ENCODE measurements at regions not wholly inside any gene's neighbourhood (a gene's known extent, or its start where the extent isn't known, plus 50 kb on each side); places are given as distances from the start of the nearest gene placed in this dataset.

DNA sequence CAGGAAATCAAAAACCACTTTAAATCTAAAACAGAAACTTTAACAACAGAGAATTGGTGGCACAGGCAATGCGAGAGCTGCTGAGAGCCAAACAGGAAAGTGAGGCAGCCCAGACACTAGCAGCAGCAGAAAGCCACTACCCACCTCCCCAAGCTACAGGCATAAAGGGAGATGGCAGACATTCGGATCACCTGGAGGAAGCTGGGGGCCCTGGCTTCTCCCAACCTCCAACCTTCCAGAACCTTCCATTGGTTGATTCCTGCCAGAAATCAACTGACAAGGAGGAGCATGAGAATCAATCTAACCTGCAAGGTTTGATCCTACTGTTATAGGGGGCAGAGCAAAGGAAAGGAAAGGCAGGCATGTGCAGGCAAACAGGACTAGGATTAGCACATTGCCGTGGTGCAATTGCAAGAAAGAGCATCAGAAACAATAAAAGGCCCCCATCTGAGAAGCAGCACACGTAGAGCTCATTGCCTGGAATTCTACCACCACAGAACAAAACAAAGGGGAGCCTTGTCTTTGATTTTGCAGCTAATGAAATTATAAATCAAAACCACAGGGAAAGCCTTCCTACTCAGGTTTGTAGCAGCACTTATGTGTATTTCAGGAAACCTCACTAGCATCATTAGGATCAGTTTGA is 427.3 kb upstream of the RASGEF1B start:
- TF ChIP-seq, protein P1, sequence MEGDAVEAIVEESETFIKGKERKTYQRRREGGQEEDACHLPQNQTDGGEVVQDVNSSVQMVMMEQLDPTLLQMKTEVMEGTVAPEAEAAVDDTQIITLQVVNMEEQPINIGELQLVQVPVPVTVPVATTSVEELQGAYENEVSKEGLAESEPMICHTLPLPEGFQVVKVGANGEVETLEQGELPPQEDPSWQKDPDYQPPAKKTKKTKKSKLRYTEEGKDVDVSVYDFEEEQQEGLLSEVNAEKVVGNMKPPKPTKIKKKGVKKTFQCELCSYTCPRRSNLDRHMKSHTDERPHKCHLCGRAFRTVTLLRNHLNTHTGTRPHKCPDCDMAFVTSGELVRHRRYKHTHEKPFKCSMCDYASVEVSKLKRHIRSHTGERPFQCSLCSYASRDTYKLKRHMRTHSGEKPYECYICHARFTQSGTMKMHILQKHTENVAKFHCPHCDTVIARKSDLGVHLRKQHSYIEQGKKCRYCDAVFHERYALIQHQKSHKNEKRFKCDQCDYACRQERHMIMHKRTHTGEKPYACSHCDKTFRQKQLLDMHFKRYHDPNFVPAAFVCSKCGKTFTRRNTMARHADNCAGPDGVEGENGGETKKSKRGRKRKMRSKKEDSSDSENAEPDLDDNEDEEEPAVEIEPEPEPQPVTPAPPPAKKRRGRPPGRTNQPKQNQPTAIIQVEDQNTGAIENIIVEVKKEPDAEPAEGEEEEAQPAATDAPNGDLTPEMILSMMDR (IDR thresholded peaks at IDR 0.05; ENCODE audit: unreplicated experiment): no peak

DNA sequence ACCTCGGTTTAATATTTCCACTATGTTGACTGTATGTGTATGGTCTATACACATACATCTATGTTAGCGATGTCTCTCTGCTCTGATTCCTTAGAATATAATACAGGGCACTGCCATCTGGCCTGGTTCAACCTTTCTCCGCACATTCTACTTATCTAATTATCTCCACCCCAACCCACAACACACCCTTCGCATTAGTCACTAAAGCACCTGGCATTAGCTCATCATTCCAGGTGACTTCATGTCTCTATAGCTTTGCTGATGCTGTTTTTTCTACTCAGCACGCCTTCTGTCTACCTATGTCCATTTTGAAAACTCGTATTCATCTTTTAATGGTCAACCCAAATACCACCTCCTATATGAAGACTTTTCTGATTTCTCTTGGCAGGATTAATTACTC is 425.2 kb upstream of the RASGEF1B start:
- Mint-ChIP-seq H3K36me3 (no peaks in the 10 kb centered on the region), H3K4me3 (no peak overlapping the region), H3K4me1 (no peaks in the 10 kb centered on the region), H3K9me3 (no peaks in the 10 kb centered on the region), H3K27me3 (ENCODE audit: low read depth) (peaks cover 15% of the 10 kb centered on the region), H3K27ac (no peak overlapping the region)
- TF ChIP-seq, protein P1 (IDR thresholded peaks at IDR 0.05; ENCODE audit: unreplicated experiment): no peak
- DNase-seq (ENCODE audit: low spot score in 2 of 2, unreplicated experiment in 2 of 2): no peak

More for the DNA sequence above, 427.3 kb upstream of the RASGEF1B start:
- Mint-ChIP-seq H3K4me1 (peaks cover 4% of the 10 kb centered on the region), H3K4me3 (no peak overlapping the region), H3K36me3 (no peaks in the 10 kb centered on the region), H3K27me3 (ENCODE audit: low read depth) (peaks cover 2% of the 10 kb centered on the region), H3K9me3 (no peaks in the 10 kb centered on the region), H3K27ac (no peak overlapping the region)
- no peak for DNase-seq (ENCODE audit: low spot score in 2 of 2, unreplicated experiment in 2 of 2)

DNA sequence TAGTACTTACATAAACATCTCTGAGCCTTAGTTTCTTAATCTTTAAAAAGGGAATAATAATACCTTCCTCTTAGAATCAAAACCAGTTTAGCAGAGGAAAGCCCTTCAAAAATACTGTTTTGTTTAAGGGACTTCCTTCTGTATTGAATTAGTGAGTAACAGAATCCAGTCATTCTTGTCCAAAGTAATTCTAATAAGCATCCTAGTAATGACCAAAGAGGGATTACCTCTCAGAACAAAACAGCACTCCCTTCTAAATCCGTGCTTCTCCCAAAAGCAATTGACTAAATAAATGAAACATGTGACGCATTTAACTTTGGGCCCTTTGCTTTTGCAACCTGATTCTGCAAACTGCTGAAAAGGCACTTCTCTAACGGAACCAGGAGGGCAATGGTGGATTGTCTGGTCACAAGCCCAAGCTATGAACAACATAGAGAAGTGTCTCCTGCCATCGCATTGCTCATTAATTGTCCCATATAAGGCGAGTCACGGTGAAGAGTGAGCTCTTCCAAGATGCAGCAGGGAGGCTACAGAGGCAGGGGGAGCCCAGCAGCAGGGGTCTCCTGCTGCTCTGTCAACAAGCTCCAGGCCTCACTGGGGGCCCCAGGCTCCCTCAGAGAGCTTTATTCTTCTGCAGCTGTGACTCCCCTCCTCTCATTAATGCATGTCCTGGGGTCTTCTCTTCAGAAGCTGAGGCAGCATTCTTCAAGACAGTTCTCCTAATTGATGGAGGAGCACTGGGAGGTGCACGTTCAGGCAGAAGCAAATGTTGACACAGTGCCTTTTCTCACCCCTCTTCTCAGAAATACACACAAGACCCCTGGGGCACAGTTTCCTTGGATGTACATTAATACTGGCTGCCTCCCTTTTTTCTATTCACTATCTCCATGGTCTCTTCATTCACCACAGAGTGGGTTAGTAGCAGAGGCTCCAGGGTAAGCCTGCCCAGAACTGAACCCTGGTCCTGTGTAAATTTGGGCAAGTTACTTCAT is 419.6 kb upstream of the RASGEF1B start:
- Mint-ChIP-seq H3K27ac (no peak overlapping the region), H3K4me3 (no peak overlapping the region), H3K4me1 (no peaks in the 10 kb centered on the region), H3K36me3 (no peaks in the 10 kb centered on the region), H3K9me3 (peaks cover 7% of the 10 kb centered on the region), H3K27me3 (ENCODE audit: low read depth) (peaks cover 31% of the 10 kb centered on the region)
- no peak for DNase-seq (ENCODE audit: low spot score in 2 of 2, unreplicated experiment in 2 of 2)
- TF ChIP-seq, protein P1 (IDR thresholded peaks at IDR 0.05; ENCODE audit: unreplicated experiment): no peak

DNA sequence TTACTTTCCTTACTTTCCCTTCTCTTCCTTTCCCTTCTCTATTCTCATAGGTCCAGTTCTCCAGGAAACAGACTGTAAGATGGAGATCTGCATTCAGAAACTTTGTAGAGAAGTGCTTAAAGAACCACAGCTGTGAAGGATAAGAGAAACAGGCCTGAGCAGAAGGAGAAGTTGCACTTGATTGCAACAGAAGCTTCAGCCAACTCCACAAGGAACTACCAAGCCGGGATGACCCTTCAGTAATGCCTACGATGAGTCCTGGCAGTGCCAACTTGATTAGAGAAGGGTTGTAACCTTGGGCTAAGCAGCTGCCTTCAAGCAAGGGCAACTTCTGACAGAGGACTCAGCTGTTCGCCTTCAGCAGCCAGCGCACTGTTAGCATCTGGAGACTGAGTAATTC is 413.3 kb upstream of the RASGEF1B start:
- no peak overlapping the region for H3K4me3 Mint-ChIP-seq
- H3K4me1 Mint-ChIP-seq: peaks cover 15% of the 10 kb centered on the region
- DNase-seq (ENCODE audit: low spot score in 2 of 2, unreplicated experiment in 2 of 2): no peak
- no peaks in the 10 kb centered on the region for H3K36me3 Mint-ChIP-seq
- peaks cover 8% of the 10 kb centered on the region for H3K9me3 Mint-ChIP-seq
- no peak overlapping the region for H3K27ac Mint-ChIP-seq
- TF ChIP-seq, protein P1 (IDR thresholded peaks at IDR 0.05; ENCODE audit: unreplicated experiment): no peak
- peaks cover 16% of the 10 kb centered on the region for H3K27me3 Mint-ChIP-seq (ENCODE audit: low read depth)

DNA sequence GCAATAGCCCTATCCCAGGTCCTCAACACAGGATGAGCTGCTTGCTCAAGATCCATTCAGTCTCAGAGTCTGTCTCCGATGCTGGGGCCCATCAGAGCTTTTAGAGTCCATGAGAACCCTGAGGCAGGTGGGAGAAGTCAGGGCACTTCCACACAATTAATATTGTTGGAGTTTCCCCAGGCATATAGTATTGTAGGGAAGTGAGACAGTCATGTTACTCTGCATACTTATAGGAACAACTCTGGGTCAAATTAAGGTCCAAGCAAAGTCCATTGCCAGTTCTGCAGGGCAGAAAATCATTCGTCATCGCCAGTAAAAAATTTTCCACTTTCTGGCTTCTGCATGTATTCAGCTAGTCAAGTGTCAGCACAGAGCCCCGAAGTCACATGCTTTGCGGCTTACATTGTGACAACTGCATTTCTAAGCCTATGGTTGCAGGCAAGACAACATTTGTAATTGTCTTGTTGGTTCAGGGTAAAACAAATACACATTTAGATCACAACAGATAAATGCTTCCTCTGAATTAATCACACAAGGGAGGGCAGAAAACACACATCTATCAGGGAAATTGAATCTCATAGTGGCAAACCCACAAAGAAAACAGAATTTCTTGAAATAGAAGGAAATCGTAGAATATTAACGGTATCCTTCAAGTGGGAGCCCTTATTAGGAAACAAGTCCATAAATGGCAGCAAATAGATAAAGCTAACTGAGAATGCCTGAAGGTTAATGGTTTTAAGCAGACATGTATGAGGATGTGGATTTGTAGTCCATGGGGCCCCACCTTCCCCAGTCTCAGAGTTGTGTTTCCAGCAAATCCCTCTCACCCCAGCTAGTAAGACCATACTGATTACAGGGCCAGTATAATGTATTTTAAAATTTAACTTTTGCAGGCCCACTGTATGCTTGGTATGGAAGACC is 412.1 kb upstream of the RASGEF1B start:
- Mint-ChIP-seq H3K27me3 (ENCODE audit: low read depth) (peaks cover 16% of the 10 kb centered on the region), H3K4me1 (peaks cover 15% of the 10 kb centered on the region), H3K36me3 (no peaks in the 10 kb centered on the region), H3K9me3 (peaks cover 8% of the 10 kb centered on the region), H3K4me3 (no peak overlapping the region), H3K27ac (no peak overlapping the region)
- TF ChIP-seq, protein P1 (IDR thresholded peaks at IDR 0.05; ENCODE audit: unreplicated experiment): no peak
- DNase-seq (ENCODE audit: low spot score in 2 of 2, unreplicated experiment in 2 of 2): no peak
